Activated T-cell treated with anti-CD3 and anti-CD28 coated beads for 1 hour (primary cell): ENCODE measurements at regions not wholly inside any gene's neighbourhood (a gene's known extent, or its start where the extent isn't known, plus 50 kb on each side); places are given as distances from the start of the nearest gene placed in this dataset.

ENCODE experiments used
- DNase-seq: peaks from one replicate; pipeline ENCODE4 v3.0.0-alpha.2; 2020; ENCODE audit warnings: low read depth

- no peak for DNase-seq
Observed at GRCh38 chr9:16157651-16158050, 604.8 kb downstream of the CCDC171 start.

GRCh38 chr9:16158093-16158492, 605.2 kb downstream of the CCDC171 start:
- DNase-seq, result no peak

GRCh38 chr9:16161483-16161882, 608.6 kb downstream of the CCDC171 start:
- no peak for DNase-seq

GRCh38 chr9:16170119-16170518, 617.3 kb downstream of the CCDC171 start:
- no peak for DNase-seq

GRCh38 chr9:16171911-16172310, 619.1 kb downstream of the CCDC171 start:
- DNase-seq, result no peak

GRCh38 chr9:16172796-16173195, 620.0 kb downstream of the CCDC171 start:
- no peak for DNase-seq

- no peak for DNase-seq
Observed at GRCh38 chr9:16174915-16175314, 622.1 kb downstream of the CCDC171 start.

GRCh38 chr9:16175461-16175860, 622.6 kb downstream of the CCDC171 start:
- no peak for DNase-seq

- no peak for DNase-seq
Observed at GRCh38 chr9:16178294-16178693, 625.5 kb downstream of the CCDC171 start.

- peak; percentile 2 for DNase-seq
Observed at GRCh38 chr9:16179566-16179965, 626.7 kb downstream of the CCDC171 start.

GRCh38 chr9:16180091-16180490, 627.2 kb downstream of the CCDC171 start:
- no peak for DNase-seq

- DNase-seq, result no peak
Observed at GRCh38 chr9:16180546-16180945, 627.7 kb downstream of the CCDC171 start.

GRCh38 chr9:16181539-16181938, 628.7 kb downstream of the CCDC171 start:
- DNase-seq, result no peak

- DNase-seq, result no peak
Observed at GRCh38 chr9:16182784-16183183, 629.9 kb downstream of the CCDC171 start.

GRCh38 chr9:16184964-16185646, 632.3 kb downstream of the CCDC171 start:
- no peak for DNase-seq

GRCh38 chr9:16191191-16191590, 638.3 kb downstream of the CCDC171 start:
- DNase-seq, result no peak

GRCh38 chr9:16191691-16192402, 639.0 kb downstream of the CCDC171 start:
- peak; percentile 13 for DNase-seq

GRCh38 chr9:16192403-16193017, 639.7 kb downstream of the CCDC171 start:
- no peak for DNase-seq

GRCh38 chr9:16193066-16193465, 640.2 kb downstream of the CCDC171 start:
- DNase-seq, result no peak

GRCh38 chr9:16196206-16196605, 643.4 kb downstream of the CCDC171 start:
- no peak for DNase-seq

- no peak for DNase-seq
Observed at GRCh38 chr9:16197578-16198370, 644.9 kb downstream of the CCDC171 start.

GRCh38 chr9:16198996-16199395, 646.2 kb downstream of the CCDC171 start:
- no peak for DNase-seq
